ENCODE measurements at regions not wholly inside any gene's neighbourhood (a gene's known extent, or its start where the extent isn't known, plus 50 kb on each side); places are given as distances from the start of the nearest gene placed in this dataset.

DNA sequence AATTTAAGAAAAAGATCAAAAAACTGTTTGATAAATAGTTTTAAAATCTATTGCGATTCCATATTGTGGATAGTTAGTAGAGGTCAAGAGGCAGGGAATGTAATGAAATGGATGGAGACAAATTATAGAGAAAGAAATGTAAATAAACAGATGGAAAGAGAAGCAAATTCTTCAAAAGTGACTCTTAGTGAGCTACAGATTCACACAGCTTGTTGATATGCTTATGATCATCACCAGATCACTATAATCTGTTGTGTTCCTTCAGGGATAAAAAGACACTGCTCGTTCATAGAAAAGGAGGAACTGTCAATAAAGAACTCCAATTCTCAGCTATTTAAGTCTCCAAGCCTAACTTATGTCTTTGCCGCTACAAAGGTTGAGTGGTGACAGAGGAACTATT lies 251.4 kb upstream of the SEMA3C start:
- H3K27ac ChIP-seq (ENCODE audit: low read depth in 1 of 2, low read length in 2 of 2): no peak overlapping the region
- WGBS: 82% methylated on average over 3 of the region's 3 CpGs
- no peaks in the 10 kb centered on the region for H3K27me3 ChIP-seq (ENCODE audit: control insufficient read depth in 4 of 4, insufficient read depth in 4 of 4, low read length in 3 of 4)
- H3K4me1 ChIP-seq (ENCODE audit: control insufficient read depth in 4 of 4, insufficient read depth in 4 of 4, low read length in 3 of 4): no peaks in the 10 kb centered on the region
- H3K9me3 ChIP-seq (ENCODE audit: control insufficient read depth in 4 of 4, low read length in 3 of 4): no peaks in the 10 kb centered on the region
- H3K36me3 ChIP-seq (ENCODE audit: control insufficient read depth in 4 of 4, insufficient read depth in 3 of 4, low read depth in 1 of 4, low read length in 3 of 4): no peaks in the 10 kb centered on the region
- H3K9ac ChIP-seq (ENCODE audit: low read depth in 1 of 2, low read length in 2 of 2): no peak overlapping the region
- TF ChIP-seq, protein P1, sequence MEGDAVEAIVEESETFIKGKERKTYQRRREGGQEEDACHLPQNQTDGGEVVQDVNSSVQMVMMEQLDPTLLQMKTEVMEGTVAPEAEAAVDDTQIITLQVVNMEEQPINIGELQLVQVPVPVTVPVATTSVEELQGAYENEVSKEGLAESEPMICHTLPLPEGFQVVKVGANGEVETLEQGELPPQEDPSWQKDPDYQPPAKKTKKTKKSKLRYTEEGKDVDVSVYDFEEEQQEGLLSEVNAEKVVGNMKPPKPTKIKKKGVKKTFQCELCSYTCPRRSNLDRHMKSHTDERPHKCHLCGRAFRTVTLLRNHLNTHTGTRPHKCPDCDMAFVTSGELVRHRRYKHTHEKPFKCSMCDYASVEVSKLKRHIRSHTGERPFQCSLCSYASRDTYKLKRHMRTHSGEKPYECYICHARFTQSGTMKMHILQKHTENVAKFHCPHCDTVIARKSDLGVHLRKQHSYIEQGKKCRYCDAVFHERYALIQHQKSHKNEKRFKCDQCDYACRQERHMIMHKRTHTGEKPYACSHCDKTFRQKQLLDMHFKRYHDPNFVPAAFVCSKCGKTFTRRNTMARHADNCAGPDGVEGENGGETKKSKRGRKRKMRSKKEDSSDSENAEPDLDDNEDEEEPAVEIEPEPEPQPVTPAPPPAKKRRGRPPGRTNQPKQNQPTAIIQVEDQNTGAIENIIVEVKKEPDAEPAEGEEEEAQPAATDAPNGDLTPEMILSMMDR (IDR thresholded peaks at IDR 0.05; ENCODE audit: low read depth, low read length, missing input control): no peak
- TF ChIP-seq, protein P2, sequence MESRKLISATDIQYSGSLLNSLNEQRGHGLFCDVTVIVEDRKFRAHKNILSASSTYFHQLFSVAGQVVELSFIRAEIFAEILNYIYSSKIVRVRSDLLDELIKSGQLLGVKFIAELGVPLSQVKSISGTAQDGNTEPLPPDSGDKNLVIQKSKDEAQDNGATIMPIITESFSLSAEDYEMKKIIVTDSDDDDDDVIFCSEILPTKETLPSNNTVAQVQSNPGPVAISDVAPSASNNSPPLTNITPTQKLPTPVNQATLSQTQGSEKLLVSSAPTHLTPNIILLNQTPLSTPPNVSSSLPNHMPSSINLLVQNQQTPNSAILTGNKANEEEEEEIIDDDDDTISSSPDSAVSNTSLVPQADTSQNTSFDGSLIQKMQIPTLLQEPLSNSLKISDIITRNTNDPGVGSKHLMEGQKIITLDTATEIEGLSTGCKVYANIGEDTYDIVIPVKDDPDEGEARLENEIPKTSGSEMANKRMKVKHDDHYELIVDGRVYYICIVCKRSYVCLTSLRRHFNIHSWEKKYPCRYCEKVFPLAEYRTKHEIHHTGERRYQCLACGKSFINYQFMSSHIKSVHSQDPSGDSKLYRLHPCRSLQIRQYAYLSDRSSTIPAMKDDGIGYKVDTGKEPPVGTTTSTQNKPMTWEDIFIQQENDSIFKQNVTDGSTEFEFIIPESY (IDR thresholded peaks at IDR 0.05): no peak
- TF ChIP-seq SP1 (IDR thresholded peaks at IDR 0.05) (no peak), JUND (IDR thresholded peaks at IDR 0.05) (no peak), NR2F2 (IDR thresholded peaks at IDR 0.05) (no peak), HNF4G (IDR thresholded peaks at IDR 0.05) (no peak), TAF1 (conservative IDR thresholded peaks at IDR 0.05) (no peak), EGR1 (IDR thresholded peaks at IDR 0.05; ENCODE audit: low read depth in 2 of 2) (no peak), HNF4A (conservative IDR thresholded peaks at IDR 0.05) (no peak), GABPA (IDR thresholded peaks at IDR 0.05 in 1 of 2, conservative IDR thresholded peaks at IDR 0.05 in 1 of 2) (no peak)
- TF ChIP-seq, protein P3, sequence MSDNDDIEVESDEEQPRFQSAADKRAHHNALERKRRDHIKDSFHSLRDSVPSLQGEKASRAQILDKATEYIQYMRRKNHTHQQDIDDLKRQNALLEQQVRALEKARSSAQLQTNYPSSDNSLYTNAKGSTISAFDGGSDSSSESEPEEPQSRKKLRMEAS (IDR thresholded peaks at IDR 0.05): no peak
- TF ChIP-seq, protein P4, sequence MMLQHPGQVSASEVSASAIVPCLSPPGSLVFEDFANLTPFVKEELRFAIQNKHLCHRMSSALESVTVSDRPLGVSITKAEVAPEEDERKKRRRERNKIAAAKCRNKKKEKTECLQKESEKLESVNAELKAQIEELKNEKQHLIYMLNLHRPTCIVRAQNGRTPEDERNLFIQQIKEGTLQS (IDR thresholded peaks at IDR 0.05): no peak
- no peak for DNase-seq (ENCODE audit: low spot score)
- H3K4me3 ChIP-seq (ENCODE audit: low read depth in 1 of 3, low read length in 3 of 3): no peak overlapping the region

DNA sequence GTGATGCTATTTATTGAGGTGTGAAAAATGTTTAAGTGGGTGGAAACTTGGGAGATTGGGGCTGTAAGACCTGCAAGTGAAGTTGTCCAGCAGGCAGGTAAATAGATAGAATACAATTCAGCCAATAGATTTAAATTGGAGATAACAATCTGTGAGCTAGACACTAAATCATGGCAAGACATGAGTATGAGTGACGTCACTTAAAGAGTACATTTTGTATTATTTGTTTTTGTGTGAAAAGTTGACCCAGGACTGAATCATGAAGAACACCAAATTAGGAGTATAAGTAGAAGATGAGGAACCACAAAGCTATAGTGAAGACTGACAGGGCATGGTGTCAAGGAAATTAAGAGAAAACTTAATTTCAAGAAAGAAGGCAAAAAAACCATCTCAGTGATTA lies 249.1 kb upstream of the SEMA3C start:
- no peaks in the 10 kb centered on the region for H3K4me1 ChIP-seq (ENCODE audit: control insufficient read depth in 4 of 4, insufficient read depth in 4 of 4, low read length in 3 of 4)
- H3K9me3 ChIP-seq (ENCODE audit: control insufficient read depth in 4 of 4, low read length in 3 of 4): no peaks in the 10 kb centered on the region
- no peak overlapping the region for H3K9ac ChIP-seq (ENCODE audit: low read depth in 1 of 2, low read length in 2 of 2)
- H3K4me3 ChIP-seq (ENCODE audit: low read depth in 1 of 3, low read length in 3 of 3): no peak overlapping the region
- no peak overlapping the region for H3K27ac ChIP-seq (ENCODE audit: low read depth in 1 of 2, low read length in 2 of 2)
- H3K27me3 ChIP-seq (ENCODE audit: control insufficient read depth in 4 of 4, insufficient read depth in 4 of 4, low read length in 3 of 4): no peaks in the 10 kb centered on the region
- WGBS: 81% methylated on average over 1 of the region's 1 CpG
- no peaks in the 10 kb centered on the region for H3K36me3 ChIP-seq (ENCODE audit: control insufficient read depth in 4 of 4, insufficient read depth in 3 of 4, low read depth in 1 of 4, low read length in 3 of 4)
- no peak for DNase-seq (ENCODE audit: low spot score)
- no peak for TF ChIP-seq HNF4A (conservative IDR thresholded peaks at IDR 0.05)
- TF ChIP-seq, protein P2 (IDR thresholded peaks at IDR 0.05): no peak
- TF ChIP-seq, protein P1 (IDR thresholded peaks at IDR 0.05; ENCODE audit: low read depth, low read length, missing input control): no peak
- TF ChIP-seq FOXA2 (IDR thresholded peaks at IDR 0.05): no peak
- TF ChIP-seq TAF1 (conservative IDR thresholded peaks at IDR 0.05): no peak
- no peak for TF ChIP-seq FOXA1 (IDR thresholded peaks at IDR 0.05)
- TF ChIP-seq, protein P4 (IDR thresholded peaks at IDR 0.05): no peak
- TF ChIP-seq GABPA (IDR thresholded peaks at IDR 0.05 in 1 of 2, conservative IDR thresholded peaks at IDR 0.05 in 1 of 2): no peak
- TF ChIP-seq RAD21 (IDR thresholded peaks at IDR 0.05): no peak
- TF ChIP-seq SP1 (IDR thresholded peaks at IDR 0.05): no peak
- no peak for TF ChIP-seq HNF4G (IDR thresholded peaks at IDR 0.05)
- TF ChIP-seq RXRA (IDR thresholded peaks at IDR 0.05): no peak
- TF ChIP-seq, protein P3 (IDR thresholded peaks at IDR 0.05): no peak
- TF ChIP-seq, protein P5, sequence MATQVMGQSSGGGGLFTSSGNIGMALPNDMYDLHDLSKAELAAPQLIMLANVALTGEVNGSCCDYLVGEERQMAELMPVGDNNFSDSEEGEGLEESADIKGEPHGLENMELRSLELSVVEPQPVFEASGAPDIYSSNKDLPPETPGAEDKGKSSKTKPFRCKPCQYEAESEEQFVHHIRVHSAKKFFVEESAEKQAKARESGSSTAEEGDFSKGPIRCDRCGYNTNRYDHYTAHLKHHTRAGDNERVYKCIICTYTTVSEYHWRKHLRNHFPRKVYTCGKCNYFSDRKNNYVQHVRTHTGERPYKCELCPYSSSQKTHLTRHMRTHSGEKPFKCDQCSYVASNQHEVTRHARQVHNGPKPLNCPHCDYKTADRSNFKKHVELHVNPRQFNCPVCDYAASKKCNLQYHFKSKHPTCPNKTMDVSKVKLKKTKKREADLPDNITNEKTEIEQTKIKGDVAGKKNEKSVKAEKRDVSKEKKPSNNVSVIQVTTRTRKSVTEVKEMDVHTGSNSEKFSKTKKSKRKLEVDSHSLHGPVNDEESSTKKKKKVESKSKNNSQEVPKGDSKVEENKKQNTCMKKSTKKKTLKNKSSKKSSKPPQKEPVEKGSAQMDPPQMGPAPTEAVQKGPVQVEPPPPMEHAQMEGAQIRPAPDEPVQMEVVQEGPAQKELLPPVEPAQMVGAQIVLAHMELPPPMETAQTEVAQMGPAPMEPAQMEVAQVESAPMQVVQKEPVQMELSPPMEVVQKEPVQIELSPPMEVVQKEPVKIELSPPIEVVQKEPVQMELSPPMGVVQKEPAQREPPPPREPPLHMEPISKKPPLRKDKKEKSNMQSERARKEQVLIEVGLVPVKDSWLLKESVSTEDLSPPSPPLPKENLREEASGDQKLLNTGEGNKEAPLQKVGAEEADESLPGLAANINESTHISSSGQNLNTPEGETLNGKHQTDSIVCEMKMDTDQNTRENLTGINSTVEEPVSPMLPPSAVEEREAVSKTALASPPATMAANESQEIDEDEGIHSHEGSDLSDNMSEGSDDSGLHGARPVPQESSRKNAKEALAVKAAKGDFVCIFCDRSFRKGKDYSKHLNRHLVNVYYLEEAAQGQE (IDR thresholded peaks at IDR 0.05): no peak
- no peak for TF ChIP-seq EGR1 (IDR thresholded peaks at IDR 0.05; ENCODE audit: low read depth in 2 of 2)
- TF ChIP-seq NR2F2 (IDR thresholded peaks at IDR 0.05): no peak
- TF ChIP-seq YY1 (IDR thresholded peaks at IDR 0.05): no peak
